ENCODE measurements at regions not wholly inside any gene's neighbourhood (a gene's known extent, or its start where the extent isn't known, plus 50 kb on each side); places are given as distances from the start of the nearest gene placed in this dataset.

DNA sequence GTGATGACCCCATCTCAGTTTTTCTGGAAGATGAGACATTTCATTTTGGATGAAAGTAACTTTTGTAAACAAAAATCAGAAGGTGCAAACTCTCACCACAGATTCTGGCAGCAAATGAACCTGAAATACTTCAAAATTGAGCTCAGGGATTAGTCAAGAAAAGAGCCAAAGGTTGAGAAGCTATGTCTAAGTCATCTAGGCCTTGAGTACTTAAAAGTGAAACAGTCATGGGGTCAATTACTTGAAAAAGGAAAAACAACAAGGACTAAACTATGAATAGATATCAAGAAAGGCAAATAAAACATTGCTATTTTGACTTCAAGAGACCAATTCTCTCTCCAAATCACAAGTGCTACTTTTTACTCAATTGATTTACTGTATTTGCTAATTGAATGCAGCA is 285.1 kb downstream of the RBM43 start:
- Mint-ChIP-seq H3K4me3 (no peak overlapping the region), H3K27me3 (no peaks in the 10 kb centered on the region), H3K36me3 (ENCODE audit: low read depth) (no peaks in the 10 kb centered on the region), H3K9me3 (no peaks in the 10 kb centered on the region), H3K4me1 (ENCODE audit: low read depth) (no peaks in the 10 kb centered on the region), H3K27ac (no peak overlapping the region)
- TF ChIP-seq, protein P1, sequence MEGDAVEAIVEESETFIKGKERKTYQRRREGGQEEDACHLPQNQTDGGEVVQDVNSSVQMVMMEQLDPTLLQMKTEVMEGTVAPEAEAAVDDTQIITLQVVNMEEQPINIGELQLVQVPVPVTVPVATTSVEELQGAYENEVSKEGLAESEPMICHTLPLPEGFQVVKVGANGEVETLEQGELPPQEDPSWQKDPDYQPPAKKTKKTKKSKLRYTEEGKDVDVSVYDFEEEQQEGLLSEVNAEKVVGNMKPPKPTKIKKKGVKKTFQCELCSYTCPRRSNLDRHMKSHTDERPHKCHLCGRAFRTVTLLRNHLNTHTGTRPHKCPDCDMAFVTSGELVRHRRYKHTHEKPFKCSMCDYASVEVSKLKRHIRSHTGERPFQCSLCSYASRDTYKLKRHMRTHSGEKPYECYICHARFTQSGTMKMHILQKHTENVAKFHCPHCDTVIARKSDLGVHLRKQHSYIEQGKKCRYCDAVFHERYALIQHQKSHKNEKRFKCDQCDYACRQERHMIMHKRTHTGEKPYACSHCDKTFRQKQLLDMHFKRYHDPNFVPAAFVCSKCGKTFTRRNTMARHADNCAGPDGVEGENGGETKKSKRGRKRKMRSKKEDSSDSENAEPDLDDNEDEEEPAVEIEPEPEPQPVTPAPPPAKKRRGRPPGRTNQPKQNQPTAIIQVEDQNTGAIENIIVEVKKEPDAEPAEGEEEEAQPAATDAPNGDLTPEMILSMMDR (IDR thresholded peaks at IDR 0.05): no peak
- ATAC-seq (no peak), DNase-seq (no peak)
- POLR2A ChIA-PET: no interaction called here
- intact Hi-C loops (cut with micrococcal nuclease): no loop called here
- CTCF ChIA-PET: no interaction called here

DNA sequence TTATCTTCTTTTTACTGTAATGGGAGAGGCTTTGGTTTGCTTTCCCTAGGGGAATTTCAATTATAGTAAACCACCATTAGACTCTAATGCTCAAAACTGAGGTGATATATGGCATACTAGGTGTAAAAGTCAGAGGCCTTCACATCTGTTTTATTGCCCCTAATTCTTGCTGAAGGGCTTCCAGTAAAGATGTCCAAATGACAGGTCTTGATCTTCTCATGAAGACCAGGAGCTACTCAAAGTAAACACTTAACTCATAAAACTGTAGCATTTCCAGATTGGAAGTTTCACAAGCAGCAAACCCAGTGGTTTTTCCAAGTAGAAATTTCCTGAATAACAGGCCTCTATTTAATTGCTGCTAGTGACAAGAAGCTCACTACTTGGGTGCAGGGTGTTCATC is 286.8 kb downstream of the RBM43 start:
- DNase-seq (no peak), ATAC-seq (no peak)
- TF ChIP-seq, protein P1 (IDR thresholded peaks at IDR 0.05): no peak
- ChIA-PET CTCF (no interaction called here), POLR2A (no interaction called here)
- Mint-ChIP-seq H3K9me3 (no peaks in the 10 kb centered on the region), H3K27me3 (no peaks in the 10 kb centered on the region), H3K36me3 (ENCODE audit: low read depth) (no peaks in the 10 kb centered on the region), H3K4me1 (ENCODE audit: low read depth) (no peaks in the 10 kb centered on the region), H3K4me3 (no peak overlapping the region), H3K27ac (no peak overlapping the region)
- intact Hi-C loops (cut with micrococcal nuclease): no loop called here

DNA sequence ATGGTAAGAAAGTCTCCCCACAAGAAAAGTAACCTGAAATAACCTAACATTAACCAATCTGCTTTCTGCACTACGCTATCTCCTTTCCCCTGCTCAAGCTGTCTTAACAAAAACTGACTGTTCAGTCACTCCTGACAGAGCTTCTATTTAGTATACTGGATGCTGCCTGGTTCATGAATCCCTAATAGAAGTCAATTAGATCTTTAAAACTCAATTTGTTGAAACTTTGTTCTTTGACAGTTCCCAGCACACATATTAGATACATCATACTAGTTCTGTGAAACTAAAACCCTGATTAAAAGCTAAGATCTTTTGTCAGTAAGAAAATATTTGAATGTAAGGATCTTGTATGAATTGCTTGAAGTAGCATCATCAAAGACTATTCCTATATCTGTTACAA is 287.4 kb downstream of the RBM43 start:
- POLR2A ChIA-PET: no interaction called here
- no peaks in the 10 kb centered on the region for H3K36me3 Mint-ChIP-seq (ENCODE audit: low read depth)
- CTCF ChIA-PET: no interaction called here
- no peaks in the 10 kb centered on the region for H3K9me3 Mint-ChIP-seq
- DNase-seq: no peak
- peaks cover 2% of the 10 kb centered on the region for H3K27me3 Mint-ChIP-seq
- H3K4me1 Mint-ChIP-seq (ENCODE audit: low read depth): no peaks in the 10 kb centered on the region
- no peak overlapping the region for H3K4me3 Mint-ChIP-seq
- TF ChIP-seq, protein P1 (IDR thresholded peaks at IDR 0.05): no peak
- no peak overlapping the region for H3K27ac Mint-ChIP-seq
- intact Hi-C loops (cut with micrococcal nuclease): no loop called here
- ATAC-seq: no peak

DNA sequence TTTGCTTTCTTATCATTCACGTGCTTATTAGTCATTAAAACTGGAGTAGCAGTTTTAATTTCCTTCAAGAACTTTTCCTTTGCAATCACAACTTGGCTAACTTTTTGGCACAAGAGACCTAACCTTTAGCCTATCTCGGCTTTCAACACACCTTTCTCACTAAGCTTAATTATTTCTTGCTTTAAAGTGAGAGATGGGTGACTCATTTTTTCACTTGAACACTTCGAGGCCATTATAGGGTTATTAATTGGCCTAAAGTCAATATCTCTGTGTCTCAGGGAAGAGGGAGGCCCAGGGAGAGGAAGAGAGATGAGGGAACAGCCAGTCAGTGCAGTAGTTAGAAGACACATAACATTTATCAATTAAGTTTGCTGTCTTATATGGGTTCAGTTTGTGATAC is 289.8 kb downstream of the RBM43 start:
- H3K27ac Mint-ChIP-seq: no peak overlapping the region
- POLR2A ChIA-PET: no interaction called here
- intact Hi-C loops (cut with micrococcal nuclease): no loop called here
- peaks cover 7% of the 10 kb centered on the region for H3K27me3 Mint-ChIP-seq
- CTCF ChIA-PET: no interaction called here
- H3K4me3 Mint-ChIP-seq: no peak overlapping the region
- DNase-seq: no peak
- no peaks in the 10 kb centered on the region for H3K9me3 Mint-ChIP-seq
- TF ChIP-seq, protein P1 (IDR thresholded peaks at IDR 0.05): no peak
- H3K36me3 Mint-ChIP-seq (ENCODE audit: low read depth): no peaks in the 10 kb centered on the region
- no peaks in the 10 kb centered on the region for H3K4me1 Mint-ChIP-seq (ENCODE audit: low read depth)
- no peak for ATAC-seq

DNA sequence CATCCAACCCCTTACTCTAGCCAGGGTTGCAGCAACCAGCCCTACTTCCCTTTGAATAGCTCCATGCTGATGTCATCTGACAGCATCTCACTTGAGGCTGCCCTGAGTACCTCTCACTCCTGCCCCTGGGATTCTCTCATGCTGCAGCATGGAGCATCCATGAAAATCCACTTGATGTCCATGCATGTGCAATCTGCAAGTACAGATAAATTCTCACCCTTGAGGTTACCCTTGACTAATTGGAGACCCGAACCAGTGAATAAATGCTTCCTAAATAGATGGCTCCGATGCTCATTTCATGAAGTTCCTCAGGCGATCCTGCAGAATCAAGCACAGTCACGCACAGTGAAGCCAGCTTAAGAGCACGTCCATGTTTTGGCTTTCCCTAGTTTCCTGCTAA is 298.3 kb downstream of the RBM43 start:
- ATAC-seq (no peak), DNase-seq (no peak)
- TF ChIP-seq, protein P1 (IDR thresholded peaks at IDR 0.05): no peak
- no peak overlapping the region for H3K4me3 Mint-ChIP-seq
- CTCF ChIA-PET: no interaction called here
- no peak overlapping the region for H3K27ac Mint-ChIP-seq
- POLR2A ChIA-PET: no interaction called here
- intact Hi-C loops (cut with micrococcal nuclease): no loop called here
- H3K27me3 Mint-ChIP-seq: peaks cover 1% of the 10 kb centered on the region
- no peaks in the 10 kb centered on the region for H3K4me1 Mint-ChIP-seq (ENCODE audit: low read depth)
- H3K9me3 Mint-ChIP-seq: no peaks in the 10 kb centered on the region
- H3K36me3 Mint-ChIP-seq (ENCODE audit: low read depth): no peaks in the 10 kb centered on the region
